Neural cell (in vitro differentiated cells): ENCODE measurements at regions not wholly inside any gene's neighbourhood (a gene's known extent, or its start where the extent isn't known, plus 50 kb on each side); places are given as distances from the start of the nearest gene placed in this dataset.

Experiments used
- H2AFZ ChIP-seq: fragments of 200-600, 300-800 bp; sonication (generic), shearing (Covaris generic); 2 replicates; pipeline ENCODE4 v1.6.0; 2014; ENCODE audit warnings: low read depth, mild to moderate bottlenecking, antibody characterized with exemption, low read length, moderate library complexity
- H3F3A ChIP-seq: fragments of 200-600 bp; shearing (Covaris generic); 2 replicates; pipeline ENCODE4 v1.6.1; 2016; ENCODE audit warnings: mild to moderate bottlenecking, moderate library complexity, mixed read lengths, antibody characterized with exemption, low read length; ENCODE audit not compliant: insufficient read depth, poor library complexity, severe bottlenecking
- H3K27ac ChIP-seq: fragments of 200-600, 300-800 bp; sonication (generic), shearing (Covaris generic); 2 replicates; pipeline ENCODE4 v1.5.1; 2014; ENCODE audit warnings: mild to moderate bottlenecking, low read length, moderate library complexity
- H3K27me3 ChIP-seq: fragments of 300-800, 200-600 bp; sonication (generic), shearing (Covaris generic); 2 replicates; pipeline ENCODE4 v1.6.0; 2014; ENCODE audit warnings: mild to moderate bottlenecking, low read depth, low read length, moderate library complexity; ENCODE audit not compliant: insufficient read depth
- H3K36me3 ChIP-seq: fragments of 300-800, 200-600 bp; sonication (generic), shearing (Covaris generic); 2 replicates; pipeline ENCODE4 v1.5.1; 2014; ENCODE audit warnings: mild to moderate bottlenecking, antibody characterized with exemption, low read length, moderate library complexity; ENCODE audit not compliant: insufficient read depth
- H3K4me2 ChIP-seq: fragments of 300-800, 200-600 bp; sonication (generic), shearing (Covaris generic); 2 replicates; pipeline ENCODE4 v1.6.0; 2014; ENCODE audit warnings: mild to moderate bottlenecking, low read length
- H3K4me3 ChIP-seq: fragments of 300-800, 200-600 bp; sonication (generic), shearing (Covaris generic); 2 replicates; pipeline ENCODE4 v1.5.1; 2014; ENCODE audit warnings: mild to moderate bottlenecking, low read length, moderate library complexity
- H3K79me2 ChIP-seq: fragments of 200-600 bp; shearing (Covaris generic); replicated peaks from 2 replicates; pipeline ENCODE4 v1.6.0; 2014; ENCODE audit warnings: mild to moderate bottlenecking, low read length, moderate library complexity; ENCODE audit not compliant: insufficient read depth
- H3K9ac ChIP-seq: fragments of 300-800, 200-600 bp; sonication (generic), shearing (Covaris generic); 2 replicates; pipeline ENCODE4 v1.6.1; 2016; ENCODE audit warnings: mild to moderate bottlenecking, low read length, mixed read lengths
- H3K9me2 ChIP-seq: fragments of 200-600 bp; shearing (Covaris generic); 2 replicates; pipeline ENCODE4 v1.6.1; 2016; ENCODE audit warnings: mild to moderate bottlenecking, low read length, mixed read lengths; ENCODE audit not compliant: insufficient read depth
- H3K9me3 ChIP-seq: fragments of 200-600, 300-800 bp; sonication (generic), shearing (Covaris generic); 2 replicates; pipeline ENCODE4 v1.6.1; 2016; ENCODE audit warnings: mild to moderate bottlenecking, mixed run types, low read length, moderate library complexity, mixed read lengths
- H4K20me1 ChIP-seq: fragments of 200-600 bp; shearing (Covaris generic); 2 replicates; pipeline ENCODE4 v1.6.1; 2016; ENCODE audit warnings: mild to moderate bottlenecking, mixed run types; ENCODE audit not compliant: insufficient read depth
- EP300 ChIP-seq: fragments of 450-650 bp; conservative IDR thresholded peaks from 2 replicates; pipeline ENCODE4 v1.6.1; 2014; ENCODE audit warnings: antibody characterized with exemption, mild to moderate bottlenecking, moderate library complexity; ENCODE audit not compliant: poor library complexity, severe bottlenecking
- EZH2 ChIP-seq: fragments of 200-600, 300-800 bp; shearing (Covaris generic), sonication (generic); IDR thresholded peaks from 2 replicates; pipeline ENCODE4 v1.6.1; 2014; ENCODE audit warnings: antibody characterized with exemption, low read length, borderline replicate concordance, mild to moderate bottlenecking; ENCODE audit not compliant: insufficient read depth, poor library complexity, severe bottlenecking
- MXI1 ChIP-seq: fragments of 450-650 bp; conservative IDR thresholded peaks from 2 replicates; pipeline ENCODE4 v1.6.1; 2014; ENCODE audit warnings: antibody characterized with exemption, mild to moderate bottlenecking; ENCODE audit not compliant: poor library complexity, severe bottlenecking
- POLR2AphosphoS5 ChIP-seq: IDR thresholded peaks from 2 replicates; pipeline ENCODE4 v1.6.1; 2012
- RAD21 ChIP-seq: fragments of 450-650 bp; conservative IDR thresholded peaks from 2 replicates; pipeline ENCODE4 v1.6.1; 2014; ENCODE audit warnings: antibody characterized with exemption, mild to moderate bottlenecking, moderate library complexity
- REST ChIP-seq: IDR thresholded peaks from 2 replicates; pipeline ENCODE4 v1.6.1; 2012; ENCODE audit warnings: borderline replicate concordance
- SMC3 ChIP-seq: fragments of 450-650 bp; conservative IDR thresholded peaks from 2 replicates; pipeline ENCODE4 v1.6.1; 2014; ENCODE audit warnings: antibody characterized with exemption, mild to moderate bottlenecking, moderate library complexity; ENCODE audit not compliant: poor library complexity
- TAF1 ChIP-seq: IDR thresholded peaks from 2 replicates; pipeline ENCODE4 v1.6.1; 2012; ENCODE audit warnings: low read depth
- TF ChIP-seq, protein P1 (sequence below): fragments of 450-650 bp; IDR thresholded peaks from 2 replicates; pipeline ENCODE4 v1.5.1; 2014; ENCODE audit warnings: antibody characterized with exemption, mild to moderate bottlenecking, moderate library complexity; ENCODE audit not compliant: poor library complexity, severe bottlenecking

GRCh38 chr2:176464886-176465564 is 195.8 kb downstream of the MTX2 start:
- no peaks in the 10 kb centered on the region for H3K79me2 ChIP-seq
- H3K4me3 ChIP-seq, result peak overlapping the region; percentile 27
- peak overlapping the region; percentile 57 for H3K9ac ChIP-seq
- no peaks in the 10 kb centered on the region for H3K27me3 ChIP-seq
- peak overlapping the region; percentile 71 for H2AFZ ChIP-seq
- no peaks in the 10 kb centered on the region for H3K36me3 ChIP-seq
- no peaks in the 10 kb centered on the region for H4K20me1 ChIP-seq
- no peaks in the 10 kb centered on the region for H3K9me2 ChIP-seq
- no peaks in the 10 kb centered on the region for H3K9me3 ChIP-seq
- H3K4me2 ChIP-seq, result peak overlapping the region; percentile 47
- H3F3A ChIP-seq, result no peaks in the 10 kb centered on the region
- peak overlapping the region; percentile 88 for H3K27ac ChIP-seq
- TF ChIP-seq EZH2 (no peak), REST (peak; percentile 7), RAD21 (peak; percentile 32), EP300 (peak; percentile 74), MXI1 (no peak), TAF1 (peak; percentile 63), SMC3 (peak; percentile 28), POLR2AphosphoS5 (peak; percentile 47)

DNA sequence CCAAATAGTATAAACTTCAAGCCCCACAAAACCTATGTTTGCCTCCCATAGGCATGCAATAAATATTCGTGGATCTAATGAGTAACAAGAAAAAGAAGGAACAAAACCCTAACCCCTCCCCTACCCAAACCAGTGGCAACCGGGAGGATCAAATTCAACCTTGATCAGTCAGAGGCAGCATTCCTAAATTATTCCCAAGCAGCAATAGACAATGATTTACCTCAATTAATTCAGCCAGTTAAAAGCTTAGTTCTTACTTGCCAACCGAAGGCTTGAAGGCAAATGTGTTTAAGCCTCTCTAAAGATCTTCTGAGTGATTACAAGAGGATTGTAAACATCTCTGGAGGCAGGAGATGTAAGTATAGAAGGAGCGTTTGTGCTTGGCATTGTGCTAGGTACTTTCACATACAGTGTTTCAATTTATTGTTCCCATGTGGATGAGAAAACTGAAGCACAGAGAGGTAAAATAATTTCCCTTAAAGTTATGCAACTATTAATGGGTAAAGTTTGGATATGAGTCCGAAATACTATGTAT is 197.7 kb downstream of the MTX2 start:
- H3K9me3 ChIP-seq, result no peaks in the 10 kb centered on the region
- no peak for TF ChIP-seq REST
- TF ChIP-seq MXI1, result no peak
- TF ChIP-seq, protein P1, sequence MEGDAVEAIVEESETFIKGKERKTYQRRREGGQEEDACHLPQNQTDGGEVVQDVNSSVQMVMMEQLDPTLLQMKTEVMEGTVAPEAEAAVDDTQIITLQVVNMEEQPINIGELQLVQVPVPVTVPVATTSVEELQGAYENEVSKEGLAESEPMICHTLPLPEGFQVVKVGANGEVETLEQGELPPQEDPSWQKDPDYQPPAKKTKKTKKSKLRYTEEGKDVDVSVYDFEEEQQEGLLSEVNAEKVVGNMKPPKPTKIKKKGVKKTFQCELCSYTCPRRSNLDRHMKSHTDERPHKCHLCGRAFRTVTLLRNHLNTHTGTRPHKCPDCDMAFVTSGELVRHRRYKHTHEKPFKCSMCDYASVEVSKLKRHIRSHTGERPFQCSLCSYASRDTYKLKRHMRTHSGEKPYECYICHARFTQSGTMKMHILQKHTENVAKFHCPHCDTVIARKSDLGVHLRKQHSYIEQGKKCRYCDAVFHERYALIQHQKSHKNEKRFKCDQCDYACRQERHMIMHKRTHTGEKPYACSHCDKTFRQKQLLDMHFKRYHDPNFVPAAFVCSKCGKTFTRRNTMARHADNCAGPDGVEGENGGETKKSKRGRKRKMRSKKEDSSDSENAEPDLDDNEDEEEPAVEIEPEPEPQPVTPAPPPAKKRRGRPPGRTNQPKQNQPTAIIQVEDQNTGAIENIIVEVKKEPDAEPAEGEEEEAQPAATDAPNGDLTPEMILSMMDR, result no peak
- no peak for TF ChIP-seq EZH2
- H4K20me1 ChIP-seq, result no peaks in the 10 kb centered on the region
- H3K4me2 ChIP-seq, result no peak overlapping the region
- H3K79me2 ChIP-seq, result no peaks in the 10 kb centered on the region
- no peaks in the 10 kb centered on the region for H3K9me2 ChIP-seq
- H3K27ac ChIP-seq, result no peak overlapping the region
- no peaks in the 10 kb centered on the region for H3K27me3 ChIP-seq
- no peak overlapping the region for H3K4me3 ChIP-seq
- H3F3A ChIP-seq, result no peaks in the 10 kb centered on the region
- no peaks in the 10 kb centered on the region for H3K36me3 ChIP-seq
- H2AFZ ChIP-seq, result no peak overlapping the region
- H3K9ac ChIP-seq, result no peak overlapping the region
